Prostate gland (tissue), 2 donors: ENCODE measurements at regions not wholly inside any gene's neighbourhood (a gene's known extent, or its start where the extent isn't known, plus 50 kb on each side); places are given as distances from the start of the nearest gene placed in this dataset.
A peak's percentile ranks its signal among the peaks of the same experiment; 100 is the strongest.

ENCODE experiments used
- DNase-seq: peaks from one replicate; pipeline ENCODE4 v3.0.0-alpha.2; 2019; ENCODE audit warnings: low spot score
- H3K27ac ChIP-seq, 2 donors: fragments of 200-600 bp; sonication (generic); 2 replicates each; pipeline ENCODE4 v1.5.1; 2017 to 2019
- H3K27me3 ChIP-seq: fragments of 200-600 bp; sonication (generic); replicated peaks from 2 replicates; pipeline ENCODE4 v1.5.1; 2019; ENCODE audit not compliant: insufficient read depth
- H3K36me3 ChIP-seq, 2 donors: fragments of 200-600 bp; sonication (generic); 1 replicate in 1 of 2; 2 replicates in 1 of 2; pipeline versions ENCODE4 v1.5.1 to v1.8.1; 2017 to 2019
- H3K4me1 ChIP-seq: fragments of 200-600 bp; sonication (generic); replicated peaks from 2 replicates; pipeline ENCODE4 v1.5.1; 2019
- H3K4me3 ChIP-seq, 2 donors: fragments of 200-600 bp; sonication (generic); 2 replicates each; pipeline ENCODE4 v1.5.1; 2017 to 2019
- H3K9me3 ChIP-seq: fragments of 200-600 bp; sonication (generic); 2 replicates; pipeline ENCODE4 v1.5.1; 2017
- POLR2A ChIP-seq: fragments of 450-650 bp; IDR thresholded peaks from one replicate; pipeline ENCODE4 v1.6.1; 2016; ENCODE audit warnings: antibody characterized with exemption, mild to moderate bottlenecking
- POLR2AphosphoS5 ChIP-seq: sonication (generic); formaldehyde crosslinking; IDR thresholded peaks from one replicate; pipeline ENCODE4 v1.6.1; 2017; ENCODE audit warnings: antibody characterized with exemption
- WGBS: methylation state at CpG from one replicate; pipeline ENCODE4 v1.1.5; 2018; 5-methylcytosine and 5-hydroxymethylcytosine counted together
- intact Hi-C: fragments of 100-400 bp; cut with DNase I; formaldehyde crosslinking; loops from one replicate; pipeline ENCODE4 v1.14.2; 2022
- TF ChIP-seq, protein P1 (sequence below), 4 experiments: fragments of 200-600 bp in 2 of 4; fragments of 450-650 bp in 2 of 4; sonication (generic) in 2 of 4; IDR thresholded peaks; 1 replicate in 3 of 4; 2 replicates in 1 of 4; pipeline ENCODE4 v1.5.1; 2016 to 2019; ENCODE audit warnings: antibody characterized with exemption in 4 of 4, mild to moderate bottlenecking in 2 of 4, moderate library complexity in 2 of 4

DNA sequence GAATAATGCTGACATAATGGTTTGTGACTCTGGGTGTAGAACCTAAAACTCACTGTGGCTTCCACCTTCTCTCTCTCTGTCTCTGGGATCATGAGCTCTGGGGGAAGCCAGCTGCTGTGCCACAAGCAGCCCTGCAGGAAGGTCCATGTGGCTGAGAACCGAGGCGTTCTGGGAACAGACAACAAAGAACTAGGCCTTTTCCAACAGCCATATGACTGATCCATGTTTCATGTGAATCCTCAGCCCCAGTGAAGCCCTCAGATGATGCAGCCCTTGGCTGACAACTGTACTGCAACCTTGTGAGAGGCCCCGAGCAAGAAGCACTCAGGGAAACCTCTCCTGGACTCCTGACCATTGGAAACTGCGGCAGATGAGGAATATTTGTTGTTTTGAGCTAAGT, 56.6 kb downstream of the HLA-G start:
- H3K27me3 ChIP-seq, result no peaks in the 10 kb centered on the region
- 61% methylated on average over 3 of the region's 4 CpGs for WGBS
- intact Hi-C loops, result no loop called here

DNA sequence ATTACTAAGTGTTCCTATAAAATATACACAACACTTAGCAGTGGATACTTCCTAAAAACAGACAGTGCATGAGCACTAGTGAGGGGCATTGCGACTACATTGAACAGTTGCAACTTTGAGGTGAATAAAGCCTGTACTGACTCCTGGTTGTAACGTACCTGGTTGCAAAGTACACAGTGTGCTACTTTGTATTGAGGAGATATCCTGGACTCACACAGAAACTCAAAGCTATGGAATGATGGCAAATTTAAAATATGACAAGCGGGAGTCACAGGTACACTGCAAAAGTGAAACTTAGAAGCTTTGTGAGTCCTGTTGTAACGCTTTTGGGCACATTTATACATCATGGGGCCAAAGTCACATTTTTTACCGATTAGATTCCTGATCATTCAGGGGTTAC, 55.6 kb upstream of the HLA-A start:
- intact Hi-C loops, result loop anchor here (1.0 kb wide), 1 partner anchor 91 kb away; no protein-coding TSS in a partner anchor
- WGBS, result 40% methylated on average over 5 of the region's 5 CpGs
- Histone ChIP-seq H3K27ac (peak overlapping the region; percentile 82 to 96), H3K4me3 (peak overlapping the region in 1 of 2 donors; percentile 50), H3K36me3 (no peaks in the 10 kb centered on the region), H3K27me3 (no peaks in the 10 kb centered on the region), H3K4me1 (no peaks in the 10 kb centered on the region), H3K9me3 (no peaks in the 10 kb centered on the region)
- TF ChIP-seq, protein P1, sequence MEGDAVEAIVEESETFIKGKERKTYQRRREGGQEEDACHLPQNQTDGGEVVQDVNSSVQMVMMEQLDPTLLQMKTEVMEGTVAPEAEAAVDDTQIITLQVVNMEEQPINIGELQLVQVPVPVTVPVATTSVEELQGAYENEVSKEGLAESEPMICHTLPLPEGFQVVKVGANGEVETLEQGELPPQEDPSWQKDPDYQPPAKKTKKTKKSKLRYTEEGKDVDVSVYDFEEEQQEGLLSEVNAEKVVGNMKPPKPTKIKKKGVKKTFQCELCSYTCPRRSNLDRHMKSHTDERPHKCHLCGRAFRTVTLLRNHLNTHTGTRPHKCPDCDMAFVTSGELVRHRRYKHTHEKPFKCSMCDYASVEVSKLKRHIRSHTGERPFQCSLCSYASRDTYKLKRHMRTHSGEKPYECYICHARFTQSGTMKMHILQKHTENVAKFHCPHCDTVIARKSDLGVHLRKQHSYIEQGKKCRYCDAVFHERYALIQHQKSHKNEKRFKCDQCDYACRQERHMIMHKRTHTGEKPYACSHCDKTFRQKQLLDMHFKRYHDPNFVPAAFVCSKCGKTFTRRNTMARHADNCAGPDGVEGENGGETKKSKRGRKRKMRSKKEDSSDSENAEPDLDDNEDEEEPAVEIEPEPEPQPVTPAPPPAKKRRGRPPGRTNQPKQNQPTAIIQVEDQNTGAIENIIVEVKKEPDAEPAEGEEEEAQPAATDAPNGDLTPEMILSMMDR (IDR thresholded peaks at IDR 0.05), result no peak
- TF ChIP-seq POLR2A, result no peak
- no peak for TF ChIP-seq POLR2AphosphoS5
- no peak for DNase-seq

More for the DNA sequence above, 56.6 kb downstream of the HLA-G start:
- H3K27ac ChIP-seq, result no peak overlapping the region
- DNase-seq, result no peak
- no peaks in the 10 kb centered on the region for H3K9me3 ChIP-seq
- no peaks in the 10 kb centered on the region for H3K4me1 ChIP-seq
- no peaks in the 10 kb centered on the region for H3K36me3 ChIP-seq
- TF ChIP-seq POLR2AphosphoS5, result no peak
- TF ChIP-seq, protein P1 (IDR thresholded peaks at IDR 0.05), result no peak
- TF ChIP-seq POLR2A, result no peak
- no peak overlapping the region for H3K4me3 ChIP-seq

DNA sequence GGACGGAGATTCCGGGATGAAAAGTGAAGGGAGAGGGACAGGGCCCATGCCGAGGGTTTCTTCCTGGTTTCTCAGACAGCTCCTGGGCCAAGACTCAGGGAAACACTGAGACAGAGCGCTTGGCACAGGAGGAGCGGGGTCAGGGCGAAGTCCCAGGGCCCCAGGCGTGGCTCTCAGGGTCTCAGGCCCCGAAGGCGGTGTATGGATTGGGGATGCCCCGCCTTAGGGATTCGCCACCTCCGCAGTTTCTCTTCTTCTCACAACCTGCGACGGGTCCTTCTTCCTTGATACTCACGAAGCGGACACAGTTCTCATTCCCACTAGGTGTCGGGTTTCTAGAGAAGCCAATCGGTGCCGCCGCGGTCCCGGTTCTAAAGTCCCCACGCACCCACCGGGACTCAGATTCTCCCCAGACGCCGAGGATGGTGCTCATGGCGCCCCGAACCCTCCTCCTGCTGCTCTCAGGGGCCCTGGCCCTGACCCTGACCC, 55.0 kb upstream of the HLA-A start:
- Histone ChIP-seq H3K9me3 (no peaks in the 10 kb centered on the region), H3K36me3 (no peaks in the 10 kb centered on the region), H3K27me3 (no peaks in the 10 kb centered on the region), H3K27ac (peak overlapping the region; percentile 82 to 96), H3K4me1 (no peaks in the 10 kb centered on the region), H3K4me3 (peak overlapping the region; percentile 36 to 50)
- DNase-seq, result peak; percentile 8
- WGBS, result 8% methylated on average over 13 of the region's 28 CpGs
- TF ChIP-seq POLR2A (no peak), POLR2AphosphoS5 (no peak)
- TF ChIP-seq, protein P1 (IDR thresholded peaks at IDR 0.05), result peak in 1 of 4 experiments; percentile 4
- intact Hi-C loops, result loop anchor here (1.0 kb wide), 1 partner anchor 90 kb away; no protein-coding TSS in a partner anchor

DNA sequence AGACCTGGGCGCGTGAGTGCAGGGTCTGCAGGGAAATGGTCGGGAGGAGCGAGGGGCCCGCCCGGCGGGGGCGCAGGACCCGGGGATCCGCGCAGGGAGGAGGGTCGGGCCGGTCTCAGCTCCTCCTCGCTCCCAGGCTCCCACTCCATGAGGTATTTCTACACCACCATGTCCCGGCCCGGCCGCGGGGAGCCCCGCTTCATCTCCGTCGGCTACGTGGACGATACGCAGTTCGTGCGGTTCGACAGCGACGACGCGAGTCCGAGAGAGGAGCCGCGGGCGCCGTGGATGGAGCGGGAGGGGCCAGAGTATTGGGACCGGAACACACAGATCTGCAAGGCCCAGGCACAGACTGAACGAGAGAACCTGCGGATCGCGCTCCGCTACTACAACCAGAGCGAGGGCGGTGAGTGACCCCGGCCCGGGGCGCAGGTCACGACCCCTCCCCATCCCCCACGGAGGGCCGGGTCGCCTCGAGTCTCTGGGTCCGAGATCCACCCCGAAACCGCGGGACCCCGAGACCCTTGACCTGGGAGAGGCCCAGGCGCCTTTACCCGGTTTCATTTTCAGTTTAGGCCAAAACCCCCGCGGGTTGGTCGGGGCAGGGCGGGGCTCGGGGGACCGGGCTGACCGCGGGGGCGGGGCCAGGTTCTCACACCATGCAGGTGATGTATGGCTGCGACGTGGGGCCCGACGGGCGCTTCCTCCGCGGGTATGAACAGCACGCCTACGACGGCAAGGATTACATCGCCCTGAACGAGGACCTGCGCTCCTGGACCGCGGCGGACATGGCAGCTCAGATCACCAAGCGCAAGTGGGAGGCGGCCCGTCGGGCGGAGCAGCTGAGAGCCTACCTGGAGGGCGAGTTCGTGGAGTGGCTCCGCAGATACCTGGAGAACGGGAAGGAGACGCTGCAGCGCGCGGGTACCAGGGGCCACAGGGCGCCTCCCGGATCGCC, 54.2 kb upstream of the HLA-A start:
- Histone ChIP-seq H3K4me1 (no peaks in the 10 kb centered on the region), H3K27ac (peak overlapping the region; percentile 82 to 96), H3K9me3 (no peaks in the 10 kb centered on the region), H3K36me3 (no peaks in the 10 kb centered on the region), H3K4me3 (peak overlapping the region; percentile 36 to 50), H3K27me3 (no peaks in the 10 kb centered on the region)
- peak; percentile 42 for DNase-seq
- intact Hi-C loops, result loop anchor here (1.0 kb wide), 1 partner anchor 89 kb away; no protein-coding TSS in a partner anchor
- TF ChIP-seq POLR2A (no peak), POLR2AphosphoS5 (no peak)
- TF ChIP-seq, protein P1 (IDR thresholded peaks at IDR 0.05), result no peak
- 1% methylated on average over 38 of the region's 101 CpGs for WGBS
